ENCODE measurements at regions not wholly inside any gene's neighbourhood (a gene's known extent, or its start where the extent isn't known, plus 50 kb on each side); places are given as distances from the start of the nearest gene placed in this dataset.

GRCh38 chr5:124262991-124263571 lies 483.4 kb downstream of the ZNF608 start:
- Histone ChIP-seq H2AFZ (ENCODE audit: low read depth) (no peak overlapping the region), H3K9ac (no peak overlapping the region), H3F3A (replicated peaks; ENCODE audit: insufficient read depth) (no peaks in the 10 kb centered on the region), H3K4me3 (ENCODE audit: low read depth in 2 of 2, low read length in 1 of 2) (no peak overlapping the region), H3K27me3 (ENCODE audit: insufficient read depth) (no peaks in the 10 kb centered on the region), H3K79me2 (ENCODE audit: insufficient read depth) (no peaks in the 10 kb centered on the region), H3K4me2 (no peak overlapping the region), H3K27ac (ENCODE audit: low read depth in 2 of 2, low read length in 1 of 2) (no peak overlapping the region), H3K4me1 (ENCODE audit: control insufficient read depth in 1 of 2, insufficient read depth in 2 of 2, low read depth in 1 of 2, low read length in 1 of 2) (no peaks in the 10 kb centered on the region; a peak in 2 of 4 replicates), H3K9me2 (no peaks in the 10 kb centered on the region), H3K9me3 (no peaks in the 10 kb centered on the region), H4K20me1 (ENCODE audit: insufficient read depth) (no peaks in the 10 kb centered on the region), H3K36me3 (replicated peaks in 1 of 2; ENCODE audit: control insufficient read depth in 1 of 2, insufficient read depth in 2 of 2, low read length in 1 of 2) (no peaks in the 10 kb centered on the region)
- POLR2A ChIA-PET = no interaction called here
- CTCF ChIA-PET = no interaction called here
- DNase-seq = no peak
- 89% methylated on average over 1 of the region's 1 CpG for WGBS (ENCODE audit: low lambda C conversion rate)
- TF ChIP-seq FOXJ3 (CRISPR knock-in tag; IDR thresholded peaks at IDR 0.05) = no peak
- TF ChIP-seq GATA2 (CRISPR knock-in tag; IDR thresholded peaks at IDR 0.05) = no peak
- TF ChIP-seq TCF12 (IDR thresholded peaks at IDR 0.05) = no peak
- no peak for TF ChIP-seq MXI1 (IDR thresholded peaks at IDR 0.05; ENCODE audit: low read depth, low read length)
- TF ChIP-seq PBX3 (IDR thresholded peaks at IDR 0.05) = no peak
- no peak for TF ChIP-seq EZH2phosphoT487 (IDR thresholded peaks at IDR 0.05; ENCODE audit: borderline replicate concordance, low read depth)
- TF ChIP-seq MAX (IDR thresholded peaks at IDR 0.05; ENCODE audit: low read depth) = no peak
- no peak for TF ChIP-seq USF1 (IDR thresholded peaks at IDR 0.05; ENCODE audit: borderline replicate concordance, low read depth)
- TF ChIP-seq, protein P1, sequence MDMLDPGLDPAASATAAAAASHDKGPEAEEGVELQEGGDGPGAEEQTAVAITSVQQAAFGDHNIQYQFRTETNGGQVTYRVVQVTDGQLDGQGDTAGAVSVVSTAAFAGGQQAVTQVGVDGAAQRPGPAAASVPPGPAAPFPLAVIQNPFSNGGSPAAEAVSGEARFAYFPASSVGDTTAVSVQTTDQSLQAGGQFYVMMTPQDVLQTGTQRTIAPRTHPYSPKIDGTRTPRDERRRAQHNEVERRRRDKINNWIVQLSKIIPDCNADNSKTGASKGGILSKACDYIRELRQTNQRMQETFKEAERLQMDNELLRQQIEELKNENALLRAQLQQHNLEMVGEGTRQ (IDR thresholded peaks at IDR 0.05; ENCODE audit: borderline replicate concordance, low read depth, low read length) = no peak

GRCh38 chr5:124262470-124262869 lies 484.0 kb downstream of the ZNF608 start:
- ChIA-PET CTCF (no interaction called here), POLR2A (no interaction called here)

More at GRCh38 chr5:124262470-124262869, 484.0 kb downstream of the ZNF608 start:
- Histone ChIP-seq H3K4me2 (no peak overlapping the region), H3K9me2 (no peaks in the 10 kb centered on the region), H3K36me3 (replicated peaks in 1 of 2; ENCODE audit: control insufficient read depth in 1 of 2, insufficient read depth in 2 of 2, low read length in 1 of 2) (no peaks in the 10 kb centered on the region), H3K9ac (no peak overlapping the region), H2AFZ (ENCODE audit: low read depth) (no peak overlapping the region), H3K27me3 (ENCODE audit: insufficient read depth) (no peaks in the 10 kb centered on the region), H3K9me3 (no peaks in the 10 kb centered on the region), H3K4me1 (ENCODE audit: control insufficient read depth in 1 of 2, insufficient read depth in 2 of 2, low read depth in 1 of 2, low read length in 1 of 2) (no peaks in the 10 kb centered on the region; a peak in 2 of 4 replicates), H3K4me3 (ENCODE audit: low read depth in 2 of 2, low read length in 1 of 2) (no peak overlapping the region), H3K27ac (ENCODE audit: low read depth in 2 of 2, low read length in 1 of 2) (no peak overlapping the region), H3K79me2 (ENCODE audit: insufficient read depth) (no peaks in the 10 kb centered on the region), H3F3A (replicated peaks; ENCODE audit: insufficient read depth) (no peaks in the 10 kb centered on the region), H4K20me1 (ENCODE audit: insufficient read depth) (no peaks in the 10 kb centered on the region)
- TF ChIP-seq RFX5 (IDR thresholded peaks at IDR 0.05; ENCODE audit: low read length) = no peak
- no peak for TF ChIP-seq RXRA (IDR thresholded peaks at IDR 0.05; ENCODE audit: borderline replicate concordance, low read depth)
- no peak for TF ChIP-seq MXI1 (IDR thresholded peaks at IDR 0.05; ENCODE audit: low read depth, low read length)
- TF ChIP-seq RCOR1 (IDR thresholded peaks at IDR 0.05; ENCODE audit: low read length) = no peak
- no peak for TF ChIP-seq SIN3A (IDR thresholded peaks at IDR 0.05; ENCODE audit: borderline replicate concordance, low read depth, low read length)
- no peak for TF ChIP-seq GABPA (IDR thresholded peaks at IDR 0.05; ENCODE audit: low read depth)
- TF ChIP-seq REST (IDR thresholded peaks at IDR 0.05; ENCODE audit: low read depth, low read length) = no peak
- WGBS (ENCODE audit: low lambda C conversion rate) = 65% methylated on average over 6 of the region's 6 CpGs
- no peak for DNase-seq

Measured in SK-N-SH (cell line).